ENCODE measurements at regions not wholly inside any gene's neighbourhood (a gene's known extent, or its start where the extent isn't known, plus 50 kb on each side); places are given as distances from the start of the nearest gene placed in this dataset.

DNA sequence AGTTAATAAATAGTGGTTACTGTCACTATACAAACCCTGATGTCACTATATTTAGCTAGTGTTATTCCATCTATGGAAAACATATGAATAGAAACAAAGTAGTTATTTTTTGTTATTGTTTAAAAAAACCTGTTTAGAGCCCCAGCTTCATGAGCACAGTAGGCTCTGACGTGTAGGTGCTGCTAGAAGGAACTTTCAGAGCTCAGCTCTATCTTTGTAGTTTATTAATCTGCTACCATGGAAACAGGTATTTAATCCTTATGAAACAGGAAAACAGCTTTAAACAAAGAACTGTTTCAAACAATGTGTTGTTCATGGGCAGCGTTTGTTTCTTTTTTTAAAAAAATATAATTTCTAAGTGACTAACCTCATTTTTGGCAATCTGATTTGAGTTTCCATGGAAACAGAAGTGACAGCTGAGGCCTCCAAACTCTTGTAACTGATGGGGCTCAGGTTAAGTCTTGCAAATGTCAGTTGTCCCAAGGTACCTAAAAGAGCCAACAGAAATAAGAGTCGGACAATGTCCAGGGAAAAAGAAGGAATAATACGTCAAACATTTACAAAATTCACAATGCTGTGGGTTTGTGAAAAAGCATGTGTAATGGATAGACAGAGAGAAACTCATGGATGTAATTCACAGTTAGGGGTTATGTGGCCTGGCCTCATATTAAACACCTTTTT lies 162.0 kb upstream of the C21orf91 start:
- TF ChIP-seq, protein P1, sequence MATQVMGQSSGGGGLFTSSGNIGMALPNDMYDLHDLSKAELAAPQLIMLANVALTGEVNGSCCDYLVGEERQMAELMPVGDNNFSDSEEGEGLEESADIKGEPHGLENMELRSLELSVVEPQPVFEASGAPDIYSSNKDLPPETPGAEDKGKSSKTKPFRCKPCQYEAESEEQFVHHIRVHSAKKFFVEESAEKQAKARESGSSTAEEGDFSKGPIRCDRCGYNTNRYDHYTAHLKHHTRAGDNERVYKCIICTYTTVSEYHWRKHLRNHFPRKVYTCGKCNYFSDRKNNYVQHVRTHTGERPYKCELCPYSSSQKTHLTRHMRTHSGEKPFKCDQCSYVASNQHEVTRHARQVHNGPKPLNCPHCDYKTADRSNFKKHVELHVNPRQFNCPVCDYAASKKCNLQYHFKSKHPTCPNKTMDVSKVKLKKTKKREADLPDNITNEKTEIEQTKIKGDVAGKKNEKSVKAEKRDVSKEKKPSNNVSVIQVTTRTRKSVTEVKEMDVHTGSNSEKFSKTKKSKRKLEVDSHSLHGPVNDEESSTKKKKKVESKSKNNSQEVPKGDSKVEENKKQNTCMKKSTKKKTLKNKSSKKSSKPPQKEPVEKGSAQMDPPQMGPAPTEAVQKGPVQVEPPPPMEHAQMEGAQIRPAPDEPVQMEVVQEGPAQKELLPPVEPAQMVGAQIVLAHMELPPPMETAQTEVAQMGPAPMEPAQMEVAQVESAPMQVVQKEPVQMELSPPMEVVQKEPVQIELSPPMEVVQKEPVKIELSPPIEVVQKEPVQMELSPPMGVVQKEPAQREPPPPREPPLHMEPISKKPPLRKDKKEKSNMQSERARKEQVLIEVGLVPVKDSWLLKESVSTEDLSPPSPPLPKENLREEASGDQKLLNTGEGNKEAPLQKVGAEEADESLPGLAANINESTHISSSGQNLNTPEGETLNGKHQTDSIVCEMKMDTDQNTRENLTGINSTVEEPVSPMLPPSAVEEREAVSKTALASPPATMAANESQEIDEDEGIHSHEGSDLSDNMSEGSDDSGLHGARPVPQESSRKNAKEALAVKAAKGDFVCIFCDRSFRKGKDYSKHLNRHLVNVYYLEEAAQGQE (IDR thresholded peaks at IDR 0.05; ENCODE audit: borderline replicate concordance): no peak
- TF ChIP-seq, protein P1 (CRISPR knock-in tag; IDR thresholded peaks at IDR 0.05; ENCODE audit: low read depth): no peak
- TF ChIP-seq HDAC1 (IDR thresholded peaks at IDR 0.05) (no peak), KAT7 (CRISPR knock-in tag; IDR thresholded peaks at IDR 0.05; ENCODE audit: borderline replicate concordance) (no peak), ZNF436 (CRISPR knock-in tag; IDR thresholded peaks at IDR 0.05) (no peak), L3MBTL2 (IDR thresholded peaks at IDR 0.05) (no peak), EZH2 (IDR thresholded peaks at IDR 0.05; ENCODE audit: borderline replicate concordance, low read depth, low read length) (no peak), ZNF311 (CRISPR knock-in tag; IDR thresholded peaks at IDR 0.05) (no peak), KLF10 (CRISPR knock-in tag; IDR thresholded peaks at IDR 0.05) (no peak), POLR2A (conservative IDR thresholded peaks at IDR 0.05) (no peak), SP2 (IDR thresholded peaks at IDR 0.05; ENCODE audit: extremely low read depth, low read depth, low read length, poor library complexity, severe bottlenecking) (no peak)
- TF ChIP-seq, protein P2, sequence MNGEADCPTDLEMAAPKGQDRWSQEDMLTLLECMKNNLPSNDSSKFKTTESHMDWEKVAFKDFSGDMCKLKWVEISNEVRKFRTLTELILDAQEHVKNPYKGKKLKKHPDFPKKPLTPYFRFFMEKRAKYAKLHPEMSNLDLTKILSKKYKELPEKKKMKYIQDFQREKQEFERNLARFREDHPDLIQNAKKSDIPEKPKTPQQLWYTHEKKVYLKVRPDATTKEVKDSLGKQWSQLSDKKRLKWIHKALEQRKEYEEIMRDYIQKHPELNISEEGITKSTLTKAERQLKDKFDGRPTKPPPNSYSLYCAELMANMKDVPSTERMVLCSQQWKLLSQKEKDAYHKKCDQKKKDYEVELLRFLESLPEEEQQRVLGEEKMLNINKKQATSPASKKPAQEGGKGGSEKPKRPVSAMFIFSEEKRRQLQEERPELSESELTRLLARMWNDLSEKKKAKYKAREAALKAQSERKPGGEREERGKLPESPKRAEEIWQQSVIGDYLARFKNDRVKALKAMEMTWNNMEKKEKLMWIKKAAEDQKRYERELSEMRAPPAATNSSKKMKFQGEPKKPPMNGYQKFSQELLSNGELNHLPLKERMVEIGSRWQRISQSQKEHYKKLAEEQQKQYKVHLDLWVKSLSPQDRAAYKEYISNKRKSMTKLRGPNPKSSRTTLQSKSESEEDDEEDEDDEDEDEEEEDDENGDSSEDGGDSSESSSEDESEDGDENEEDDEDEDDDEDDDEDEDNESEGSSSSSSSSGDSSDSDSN (IDR thresholded peaks at IDR 0.05; ENCODE audit: borderline replicate concordance in 1 of 2, low read depth in 2 of 2, low read length in 2 of 2): no peak
- TF ChIP-seq, protein P3, sequence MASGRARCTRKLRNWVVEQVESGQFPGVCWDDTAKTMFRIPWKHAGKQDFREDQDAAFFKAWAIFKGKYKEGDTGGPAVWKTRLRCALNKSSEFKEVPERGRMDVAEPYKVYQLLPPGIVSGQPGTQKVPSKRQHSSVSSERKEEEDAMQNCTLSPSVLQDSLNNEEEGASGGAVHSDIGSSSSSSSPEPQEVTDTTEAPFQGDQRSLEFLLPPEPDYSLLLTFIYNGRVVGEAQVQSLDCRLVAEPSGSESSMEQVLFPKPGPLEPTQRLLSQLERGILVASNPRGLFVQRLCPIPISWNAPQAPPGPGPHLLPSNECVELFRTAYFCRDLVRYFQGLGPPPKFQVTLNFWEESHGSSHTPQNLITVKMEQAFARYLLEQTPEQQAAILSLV (tag; IDR thresholded peaks at IDR 0.05): no peak
